Lower leg skin (tissue), 4 donors: ENCODE measurements at regions not wholly inside any gene's neighbourhood (a gene's known extent, or its start where the extent isn't known, plus 50 kb on each side); places are given as distances from the start of the nearest gene placed in this dataset.

Experiments used
- DNase-seq, 2 donors: peaks; one replicate each; pipeline ENCODE4 v3.0.0-alpha.2; 2019; ENCODE audit warnings: low spot score in 2 of 2
- H3K4me3 ChIP-seq: fragments of 200-600 bp; sonication (generic); 2 replicates; pipeline ENCODE4 v1.5.1; 2017; ENCODE audit warnings: mild to moderate bottlenecking, low read depth; ENCODE audit not compliant: poor library complexity, severe bottlenecking
- POLR2A ChIP-seq, 2 donors: fragments of 450-650 bp; IDR thresholded peaks; one replicate each; pipeline ENCODE4 v1.6.1; 2016 to 2017; ENCODE audit warnings: antibody characterized with exemption in 2 of 2, mild to moderate bottlenecking in 1 of 2, moderate library complexity in 1 of 2
- WGBS, 2 donors: methylation state at CpG; one replicate each; pipeline ENCODE4 v1.1.5; 2018; 5-methylcytosine and 5-hydroxymethylcytosine counted together
- intact Hi-C: fragments of 100-400 bp; cut with DNase I; formaldehyde crosslinking; loops from one replicate; pipeline ENCODE4 v1.15.0; 2023; ENCODE audit warnings: low total_unique reads
- TF ChIP-seq, protein P1 (sequence below), 3 donors: fragments of 450-650 bp; IDR thresholded peaks; one replicate each; pipeline ENCODE4 v1.5.1; 2016; ENCODE audit warnings: antibody characterized with exemption in 3 of 3, mild to moderate bottlenecking in 3 of 3, moderate library complexity in 2 of 3

DNA sequence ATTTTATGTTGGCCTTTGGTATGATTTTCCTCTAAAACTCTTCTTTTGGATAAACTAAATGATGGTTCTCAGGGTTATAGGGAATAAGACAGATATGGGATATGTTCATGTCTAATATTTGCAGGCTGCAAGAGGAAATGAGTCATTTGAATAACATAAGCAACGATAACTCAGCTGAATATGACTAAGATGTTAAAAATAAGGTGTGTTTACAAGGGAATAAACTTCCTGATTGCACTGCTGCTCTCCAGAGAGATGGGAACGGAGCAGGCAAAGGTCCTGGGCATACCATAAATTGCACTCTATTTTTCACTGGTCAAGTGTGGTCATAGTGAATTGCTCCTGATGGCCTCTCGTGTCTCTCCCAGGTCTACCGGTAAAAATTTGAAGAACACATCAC, 666.2 kb downstream of the TOX3 start:
- TF ChIP-seq POLR2A (IDR thresholded peaks at IDR 0.05), result no peak
- TF ChIP-seq, protein P1, sequence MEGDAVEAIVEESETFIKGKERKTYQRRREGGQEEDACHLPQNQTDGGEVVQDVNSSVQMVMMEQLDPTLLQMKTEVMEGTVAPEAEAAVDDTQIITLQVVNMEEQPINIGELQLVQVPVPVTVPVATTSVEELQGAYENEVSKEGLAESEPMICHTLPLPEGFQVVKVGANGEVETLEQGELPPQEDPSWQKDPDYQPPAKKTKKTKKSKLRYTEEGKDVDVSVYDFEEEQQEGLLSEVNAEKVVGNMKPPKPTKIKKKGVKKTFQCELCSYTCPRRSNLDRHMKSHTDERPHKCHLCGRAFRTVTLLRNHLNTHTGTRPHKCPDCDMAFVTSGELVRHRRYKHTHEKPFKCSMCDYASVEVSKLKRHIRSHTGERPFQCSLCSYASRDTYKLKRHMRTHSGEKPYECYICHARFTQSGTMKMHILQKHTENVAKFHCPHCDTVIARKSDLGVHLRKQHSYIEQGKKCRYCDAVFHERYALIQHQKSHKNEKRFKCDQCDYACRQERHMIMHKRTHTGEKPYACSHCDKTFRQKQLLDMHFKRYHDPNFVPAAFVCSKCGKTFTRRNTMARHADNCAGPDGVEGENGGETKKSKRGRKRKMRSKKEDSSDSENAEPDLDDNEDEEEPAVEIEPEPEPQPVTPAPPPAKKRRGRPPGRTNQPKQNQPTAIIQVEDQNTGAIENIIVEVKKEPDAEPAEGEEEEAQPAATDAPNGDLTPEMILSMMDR (IDR thresholded peaks at IDR 0.05), result no peak
- 42 to 45% methylated on average over 4 of the region's 4 CpGs for WGBS, 2 donors
- no peak overlapping the region for H3K4me3 ChIP-seq
- DNase-seq, result no peak
- intact Hi-C loops, result no loop called here

DNA sequence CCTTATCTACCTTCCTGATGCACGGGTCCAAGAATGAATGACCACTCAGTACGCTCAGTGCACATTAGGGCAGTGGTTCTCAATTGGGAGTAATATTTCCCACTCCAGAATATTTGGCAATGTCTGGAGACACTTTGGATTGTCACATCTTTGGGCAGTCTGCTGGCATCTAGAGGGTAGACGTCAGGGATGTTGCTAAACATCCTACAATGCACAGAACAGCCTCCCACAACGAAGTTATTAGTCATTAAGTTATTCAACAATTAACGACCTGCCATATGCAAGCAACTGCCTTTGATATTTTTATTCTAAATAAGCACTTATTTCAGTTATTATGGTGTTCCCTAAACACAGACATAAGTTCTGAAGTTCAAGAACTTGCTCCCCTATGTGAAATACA, 669.3 kb downstream of the TOX3 start:
- no peak overlapping the region for H3K4me3 ChIP-seq
- intact Hi-C loops, result no loop called here
- WGBS, 2 donors, result 66 to 68% methylated on average over 5 of the region's 5 CpGs
- DNase-seq, result no peak
- TF ChIP-seq, protein P1 (IDR thresholded peaks at IDR 0.05), result no peak
- no peak for TF ChIP-seq POLR2A (IDR thresholded peaks at IDR 0.05)

DNA sequence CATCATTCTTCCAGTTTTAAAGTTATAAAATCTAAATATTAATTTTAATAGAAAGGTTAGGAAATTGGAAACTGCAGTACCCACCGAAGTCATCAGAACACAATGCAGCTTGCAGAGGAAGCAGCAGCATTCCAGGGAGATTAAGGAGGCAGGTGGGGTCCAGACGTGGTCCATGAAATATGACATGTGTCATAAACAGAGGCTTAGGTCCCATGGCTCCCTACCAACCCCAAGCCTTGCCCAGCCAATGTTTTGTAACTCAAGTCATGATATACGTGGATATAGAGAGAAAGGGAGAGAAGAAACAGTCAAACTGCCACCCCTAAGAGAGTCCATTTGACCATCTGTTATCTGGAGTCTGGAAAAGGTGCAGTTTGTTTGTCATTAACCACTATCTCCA, 670.0 kb downstream of the TOX3 start:
- H3K4me3 ChIP-seq, result no peak overlapping the region
- TF ChIP-seq, protein P1 (IDR thresholded peaks at IDR 0.05), result no peak
- no peak for TF ChIP-seq POLR2A (IDR thresholded peaks at IDR 0.05)
- intact Hi-C loops, result no loop called here
- no peak for DNase-seq
- 44 to 45% methylated on average over 3 of the region's 3 CpGs for WGBS, 2 donors

DNA sequence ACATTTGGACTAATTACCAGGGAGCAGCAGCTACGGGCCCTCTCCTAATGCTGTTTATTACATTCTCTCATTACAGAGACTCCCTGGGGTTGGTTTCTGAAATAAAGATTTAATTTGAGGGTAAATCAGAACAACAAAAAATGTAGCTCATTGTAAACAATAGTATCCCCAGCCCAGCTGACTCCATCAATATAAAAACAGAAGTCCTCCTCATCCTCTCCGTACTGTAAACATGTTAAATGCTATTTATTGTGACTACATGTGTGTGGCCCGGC, 670.4 kb downstream of the TOX3 start:
- intact Hi-C loops, result no loop called here
- WGBS, 2 donors, result 73 to 75% methylated on average over 3 of the region's 3 CpGs
- TF ChIP-seq, protein P1 (IDR thresholded peaks at IDR 0.05), result no peak
- TF ChIP-seq POLR2A (IDR thresholded peaks at IDR 0.05), result no peak
- H3K4me3 ChIP-seq, result no peak overlapping the region
- DNase-seq, result no peak

DNA sequence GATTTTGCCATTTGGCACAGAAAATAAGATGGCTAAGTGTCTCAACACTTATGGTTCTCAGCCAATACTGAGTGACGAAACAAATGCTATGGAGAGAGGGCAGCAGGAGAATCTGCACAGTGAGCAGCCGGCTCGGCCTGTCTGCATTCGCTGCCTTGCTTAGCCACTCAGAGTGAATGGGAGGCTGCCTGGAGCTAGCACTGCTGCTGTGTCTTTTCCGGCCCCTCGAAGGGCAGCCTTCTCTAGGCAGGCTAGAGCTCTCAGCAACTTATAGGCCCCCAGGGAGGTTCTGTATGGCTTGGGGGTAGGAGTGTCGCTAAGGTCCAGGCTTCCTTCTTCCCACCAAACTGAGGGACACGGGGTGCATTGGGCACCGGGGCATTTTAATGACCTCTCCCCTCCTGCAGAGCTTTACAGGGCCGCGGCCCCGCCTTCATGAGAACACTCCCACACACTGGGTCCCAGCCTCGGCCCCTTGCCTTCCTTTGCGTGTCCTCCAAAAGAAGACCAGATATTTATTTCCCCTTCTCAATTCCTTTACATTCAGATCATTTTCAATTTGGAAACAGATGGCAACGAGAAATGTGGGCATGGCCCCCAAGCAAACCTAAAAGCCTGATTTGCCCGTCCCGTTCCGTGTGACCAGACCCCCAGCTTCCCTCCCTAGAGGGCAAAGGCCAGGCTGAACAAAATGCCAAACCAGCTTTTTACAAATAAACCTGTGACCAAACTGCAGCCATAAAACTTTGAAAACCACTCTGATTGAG, 670.9 kb downstream of the TOX3 start:
- intact Hi-C loops, result no loop called here
- H3K4me3 ChIP-seq, result no peak overlapping the region
- no peak for DNase-seq
- WGBS, 2 donors, result 51 to 70% methylated on average over 18 of the region's 18 CpGs
- TF ChIP-seq, protein P1 (IDR thresholded peaks at IDR 0.05), result no peak
- TF ChIP-seq POLR2A (IDR thresholded peaks at IDR 0.05), result no peak

DNA sequence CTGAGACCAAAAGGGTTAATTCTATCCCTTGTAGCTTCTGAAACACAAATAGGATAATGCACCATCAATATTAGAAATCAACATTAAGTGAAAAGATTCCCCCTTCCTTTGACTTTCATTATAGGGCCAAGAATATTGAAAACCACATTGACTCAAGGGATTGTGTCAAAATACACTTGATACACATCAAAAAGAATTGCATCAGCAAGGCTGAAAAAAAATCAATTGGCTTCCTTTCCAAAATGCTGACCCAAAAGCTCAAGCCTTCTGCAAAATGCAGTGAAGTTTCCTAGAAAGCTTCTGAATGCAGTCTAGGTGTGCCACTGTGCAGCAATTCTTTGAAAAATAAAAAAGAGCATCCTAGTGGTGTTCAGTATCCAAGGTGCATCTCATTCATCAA, 674.4 kb downstream of the TOX3 start:
- DNase-seq, result no peak
- TF ChIP-seq POLR2A (IDR thresholded peaks at IDR 0.05), result no peak
- TF ChIP-seq, protein P1 (IDR thresholded peaks at IDR 0.05), result no peak
- intact Hi-C loops, result no loop called here
- no peak overlapping the region for H3K4me3 ChIP-seq
